ENCODE measurements at regions not wholly inside any gene's neighbourhood (a gene's known extent, or its start where the extent isn't known, plus 50 kb on each side); places are given as distances from the start of the nearest gene placed in this dataset.

GRCh38 chr6:164427728-164428402, 881.5 kb downstream of the C6orf118 start:
- no peak for DNase-seq (ENCODE audit: low read depth)
- no peak overlapping the region for H3K4me3 ChIP-seq (ENCODE audit: low read depth, low read length)
- no peak for TF ChIP-seq CTCF (IDR thresholded peaks at IDR 0.05; ENCODE audit: insufficient read depth, low read depth, low read length, missing control alignments)

GRCh38 chr6:164424489-164424888, 884.9 kb downstream of the C6orf118 start:
- TF ChIP-seq CTCF (IDR thresholded peaks at IDR 0.05; ENCODE audit: insufficient read depth, low read depth, low read length, missing control alignments) = no peak
- no peak overlapping the region for H3K4me3 ChIP-seq (ENCODE audit: low read depth, low read length)

GRCh38 chr6:164419099-164419498, 890.3 kb downstream of the C6orf118 start:
- DNase-seq (ENCODE audit: low read depth) = no peak
- TF ChIP-seq CTCF (IDR thresholded peaks at IDR 0.05; ENCODE audit: insufficient read depth, low read depth, low read length, missing control alignments) = no peak
- H3K4me3 ChIP-seq (ENCODE audit: low read depth, low read length) = no peak overlapping the region

More at GRCh38 chr6:164424489-164424888, 884.9 kb downstream of the C6orf118 start:
- no peak for DNase-seq (ENCODE audit: low read depth)

GRCh38 chr6:164418262-164418588, 891.2 kb downstream of the C6orf118 start:
- H3K4me3 ChIP-seq (ENCODE audit: low read depth, low read length) = no peak overlapping the region
- TF ChIP-seq CTCF (IDR thresholded peaks at IDR 0.05; ENCODE audit: insufficient read depth, low read depth, low read length, missing control alignments) = no peak
- no peak for DNase-seq (ENCODE audit: low read depth)

- DNase-seq (ENCODE audit: low read depth) = no peak
- H3K4me3 ChIP-seq (ENCODE audit: low read depth, low read length) = no peak overlapping the region
- no peak for TF ChIP-seq CTCF (IDR thresholded peaks at IDR 0.05; ENCODE audit: insufficient read depth, low read depth, low read length, missing control alignments)
These were observed 891.7 kb downstream of the C6orf118 start for GRCh38 chr6:164417537-164418261.

- no peak overlapping the region for H3K4me3 ChIP-seq (ENCODE audit: low read depth, low read length)
- TF ChIP-seq CTCF (IDR thresholded peaks at IDR 0.05; ENCODE audit: insufficient read depth, low read depth, low read length, missing control alignments) = no peak
- DNase-seq (ENCODE audit: low read depth) = no peak
These were observed 893.4 kb downstream of the C6orf118 start for GRCh38 chr6:164415832-164416563.
